Ishikawa (cell line): ENCODE measurements at regions not wholly inside any gene's neighbourhood (a gene's known extent, or its start where the extent isn't known, plus 50 kb on each side); places are given as distances from the start of the nearest gene placed in this dataset.

Experiments
- CREB1 ChIP-seq: IDR thresholded peaks from 2 replicates; pipeline ENCODE4 v1.6.1; 2012; ENCODE audit warnings: low read depth
- EGR1 ChIP-seq: IDR thresholded peaks from 2 replicates; pipeline ENCODE4 v1.6.1; 2012
- EP300 ChIP-seq: IDR thresholded peaks from 2 replicates; pipeline ENCODE4 v1.6.1; 2012; ENCODE audit warnings: borderline replicate concordance
- RAD21 ChIP-seq: IDR thresholded peaks from 2 replicates; pipeline ENCODE4 v1.6.1; 2012; ENCODE audit warnings: low read depth
- YY1 ChIP-seq: IDR thresholded peaks from 2 replicates; pipeline ENCODE4 v1.6.1; 2012; ENCODE audit warnings: low read depth

- TF ChIP-seq RAD21: no peak
- no peak for TF ChIP-seq EP300
- no peak for TF ChIP-seq CREB1
- no peak for TF ChIP-seq YY1
- TF ChIP-seq EGR1: no peak
Measured at GRCh38 chr1:229150518-229150917, 120.4 kb upstream of the RAB4A start.
